GM12874 (cell line): ENCODE measurements at regions not wholly inside any gene's neighbourhood (a gene's known extent, or its start where the extent isn't known, plus 50 kb on each side); places are given as distances from the start of the nearest gene placed in this dataset.

Experiments
- CTCF ChIP-seq: IDR thresholded peaks from 2 replicates; pipeline ENCODE4 v1.5.1; 2011; ENCODE audit warnings: low read depth, mild to moderate bottlenecking, control low read depth, low read length, moderate library complexity; ENCODE audit not compliant: insufficient read depth

- TF ChIP-seq CTCF: no peak
Observed at GRCh38 chr7:46739518-46740234, 818.6 kb upstream of the IGFBP3 start.

GRCh38 chr7:46738796-46739195 lies 817.7 kb upstream of the IGFBP3 start:
- no peak for TF ChIP-seq CTCF

GRCh38 chr7:46738165-46738564 lies 817.1 kb upstream of the IGFBP3 start:
- TF ChIP-seq CTCF: no peak

GRCh38 chr7:46725838-46726237 lies 804.8 kb upstream of the IGFBP3 start:
- no peak for TF ChIP-seq CTCF

GRCh38 chr7:46725136-46725535 lies 804.1 kb upstream of the IGFBP3 start:
- no peak for TF ChIP-seq CTCF

GRCh38 chr7:46723742-46724141 lies 802.7 kb upstream of the IGFBP3 start:
- no peak for TF ChIP-seq CTCF

GRCh38 chr7:46723003-46723402 lies 801.9 kb upstream of the IGFBP3 start:
- no peak for TF ChIP-seq CTCF
